SK-N-SH treated with all-trans-retinoic acid at 6 μM for 48 hours (cell line): ENCODE measurements at regions not wholly inside any gene's neighbourhood (a gene's known extent, or its start where the extent isn't known, plus 50 kb on each side); places are given as distances from the start of the nearest gene placed in this dataset.

Experiments used
- ARNTL ChIP-seq: fragments of 450-650 bp; formaldehyde crosslinking; IDR thresholded peaks from 2 replicates; pipeline ENCODE4 v1.5.0; 2020; ENCODE audit warnings: low read depth, mild to moderate bottlenecking, moderate library complexity, borderline replicate concordance
- BACH2 ChIP-seq: fragments of 250-450 bp; sonication (Bioruptor Pico); IDR thresholded peaks from 2 replicates; pipeline ENCODE4 v1.9.0; 2021; ENCODE audit warnings: mild to moderate bottlenecking, borderline replicate concordance
- CREB5 ChIP-seq: fragments of 250-450 bp; sonication (Bioruptor Pico); IDR thresholded peaks from 2 replicates; pipeline ENCODE4 v1.5.1; 2020; ENCODE audit warnings: low read depth, mild to moderate bottlenecking, moderate library complexity
- SNAI2 ChIP-seq: fragments of 250-450 bp; sonication (Bioruptor Pico); IDR thresholded peaks from 2 replicates; pipeline ENCODE4 v1.5.0; 2020; ENCODE audit warnings: mild to moderate bottlenecking, moderate library complexity
- ZFP30 ChIP-seq: fragments of 450-650 bp; formaldehyde crosslinking; IDR thresholded peaks from 2 replicates; pipeline ENCODE4 v1.5.0; 2022; ENCODE audit warnings: mild to moderate bottlenecking, moderate library complexity
- TF ChIP-seq, protein P1 (sequence below): fragments of 250-450 bp; sonication (Bioruptor Pico); IDR thresholded peaks from 2 replicates; pipeline ENCODE4 v1.8.0; 2021; ENCODE audit warnings: low read depth, mild to moderate bottlenecking, moderate library complexity, borderline replicate concordance
- TF ChIP-seq, protein P2 (sequence below): fragments of 250-450 bp; sonication (Bioruptor Pico); IDR thresholded peaks from 2 replicates; pipeline ENCODE4 v1.5.0; 2020; ENCODE audit warnings: mild to moderate bottlenecking, moderate library complexity

DNA sequence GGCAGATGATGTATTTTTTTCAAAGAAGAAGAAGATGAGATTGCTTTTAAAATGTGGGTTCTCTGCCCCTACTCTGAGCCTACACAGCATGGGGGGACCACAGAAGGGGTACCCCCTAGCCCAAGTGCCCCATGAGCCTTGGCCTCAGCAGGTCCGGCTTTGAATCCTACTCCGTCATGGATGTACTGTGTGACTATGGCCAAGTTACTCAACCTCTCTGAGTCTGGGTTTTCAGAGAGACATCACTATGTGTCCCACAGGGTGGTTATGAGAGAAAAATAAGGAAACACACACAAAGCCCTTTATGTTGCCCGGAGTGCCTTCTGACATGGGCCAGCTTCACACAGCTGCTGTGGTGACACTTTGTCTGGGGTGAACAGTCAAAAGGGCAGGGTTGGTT is 92.0 kb downstream of the KCTD15 start:
- TF ChIP-seq, protein P1, sequence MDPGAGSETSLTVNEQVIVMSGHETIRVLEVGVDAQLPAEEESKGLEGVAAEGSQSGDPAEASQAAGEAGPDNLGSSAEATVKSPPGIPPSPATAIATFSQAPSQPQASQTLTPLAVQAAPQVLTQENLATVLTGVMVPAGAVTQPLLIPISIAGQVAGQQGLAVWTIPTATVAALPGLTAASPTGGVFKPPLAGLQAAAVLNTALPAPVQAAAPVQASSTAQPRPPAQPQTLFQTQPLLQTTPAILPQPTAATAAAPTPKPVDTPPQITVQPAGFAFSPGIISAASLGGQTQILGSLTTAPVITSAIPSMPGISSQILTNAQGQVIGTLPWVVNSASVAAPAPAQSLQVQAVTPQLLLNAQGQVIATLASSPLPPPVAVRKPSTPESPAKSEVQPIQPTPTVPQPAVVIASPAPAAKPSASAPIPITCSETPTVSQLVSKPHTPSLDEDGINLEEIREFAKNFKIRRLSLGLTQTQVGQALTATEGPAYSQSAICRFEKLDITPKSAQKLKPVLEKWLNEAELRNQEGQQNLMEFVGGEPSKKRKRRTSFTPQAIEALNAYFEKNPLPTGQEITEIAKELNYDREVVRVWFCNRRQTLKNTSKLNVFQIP (CRISPR knock-in tag): no peak
- TF ChIP-seq SNAI2 (CRISPR knock-in tag) (no peak), CREB5 (CRISPR knock-in tag) (no peak), ARNTL (CRISPR knock-in tag) (no peak), ZFP30 (CRISPR knock-in tag) (no peak), BACH2 (CRISPR knock-in tag) (no peak)
- TF ChIP-seq, protein P2, sequence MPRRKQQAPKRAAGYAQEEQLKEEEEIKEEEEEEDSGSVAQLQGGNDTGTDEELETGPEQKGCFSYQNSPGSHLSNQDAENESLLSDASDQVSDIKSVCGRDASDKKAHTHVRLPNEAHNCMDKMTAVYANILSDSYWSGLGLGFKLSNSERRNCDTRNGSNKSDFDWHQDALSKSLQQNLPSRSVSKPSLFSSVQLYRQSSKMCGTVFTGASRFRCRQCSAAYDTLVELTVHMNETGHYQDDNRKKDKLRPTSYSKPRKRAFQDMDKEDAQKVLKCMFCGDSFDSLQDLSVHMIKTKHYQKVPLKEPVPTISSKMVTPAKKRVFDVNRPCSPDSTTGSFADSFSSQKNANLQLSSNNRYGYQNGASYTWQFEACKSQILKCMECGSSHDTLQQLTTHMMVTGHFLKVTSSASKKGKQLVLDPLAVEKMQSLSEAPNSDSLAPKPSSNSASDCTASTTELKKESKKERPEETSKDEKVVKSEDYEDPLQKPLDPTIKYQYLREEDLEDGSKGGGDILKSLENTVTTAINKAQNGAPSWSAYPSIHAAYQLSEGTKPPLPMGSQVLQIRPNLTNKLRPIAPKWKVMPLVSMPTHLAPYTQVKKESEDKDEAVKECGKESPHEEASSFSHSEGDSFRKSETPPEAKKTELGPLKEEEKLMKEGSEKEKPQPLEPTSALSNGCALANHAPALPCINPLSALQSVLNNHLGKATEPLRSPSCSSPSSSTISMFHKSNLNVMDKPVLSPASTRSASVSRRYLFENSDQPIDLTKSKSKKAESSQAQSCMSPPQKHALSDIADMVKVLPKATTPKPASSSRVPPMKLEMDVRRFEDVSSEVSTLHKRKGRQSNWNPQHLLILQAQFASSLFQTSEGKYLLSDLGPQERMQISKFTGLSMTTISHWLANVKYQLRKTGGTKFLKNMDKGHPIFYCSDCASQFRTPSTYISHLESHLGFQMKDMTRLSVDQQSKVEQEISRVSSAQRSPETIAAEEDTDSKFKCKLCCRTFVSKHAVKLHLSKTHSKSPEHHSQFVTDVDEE (CRISPR knock-in tag): no peak
